ENCODE measurements at regions not wholly inside any gene's neighbourhood (a gene's known extent, or its start where the extent isn't known, plus 50 kb on each side); places are given as distances from the start of the nearest gene placed in this dataset.
A peak's percentile ranks its signal among the peaks of the same experiment; 100 is the strongest.

DNA sequence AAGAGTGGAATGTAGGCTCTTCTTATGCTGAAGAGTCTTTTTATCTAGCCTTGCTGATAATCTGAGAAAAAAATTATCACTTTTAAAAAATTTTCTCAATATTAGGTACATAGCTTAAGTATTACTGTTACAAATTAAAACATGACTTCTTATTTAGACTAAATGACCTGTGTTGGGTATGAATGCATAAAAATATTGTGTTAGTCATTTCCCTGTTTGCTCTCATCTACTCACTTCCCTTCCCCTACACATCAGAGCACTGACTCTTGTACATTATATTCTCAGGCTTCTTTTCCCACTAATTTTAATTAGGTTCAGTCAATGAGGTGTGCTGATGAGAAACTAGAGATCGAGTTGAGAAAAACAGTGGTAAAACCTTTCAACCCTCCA, 881.0 kb downstream of the PCDH18 start:
- no peak overlapping the region for H3K27ac Mint-ChIP-seq (ENCODE audit: unreplicated experiment)
- H3K27me3 Mint-ChIP-seq (ENCODE audit: unreplicated experiment): no peaks in the 10 kb centered on the region
- DNase-seq (ENCODE audit: extremely low spot score, unreplicated experiment): no peak
- H3K36me3 Mint-ChIP-seq (ENCODE audit: unreplicated experiment): no peaks in the 10 kb centered on the region
- TF ChIP-seq, protein P1, sequence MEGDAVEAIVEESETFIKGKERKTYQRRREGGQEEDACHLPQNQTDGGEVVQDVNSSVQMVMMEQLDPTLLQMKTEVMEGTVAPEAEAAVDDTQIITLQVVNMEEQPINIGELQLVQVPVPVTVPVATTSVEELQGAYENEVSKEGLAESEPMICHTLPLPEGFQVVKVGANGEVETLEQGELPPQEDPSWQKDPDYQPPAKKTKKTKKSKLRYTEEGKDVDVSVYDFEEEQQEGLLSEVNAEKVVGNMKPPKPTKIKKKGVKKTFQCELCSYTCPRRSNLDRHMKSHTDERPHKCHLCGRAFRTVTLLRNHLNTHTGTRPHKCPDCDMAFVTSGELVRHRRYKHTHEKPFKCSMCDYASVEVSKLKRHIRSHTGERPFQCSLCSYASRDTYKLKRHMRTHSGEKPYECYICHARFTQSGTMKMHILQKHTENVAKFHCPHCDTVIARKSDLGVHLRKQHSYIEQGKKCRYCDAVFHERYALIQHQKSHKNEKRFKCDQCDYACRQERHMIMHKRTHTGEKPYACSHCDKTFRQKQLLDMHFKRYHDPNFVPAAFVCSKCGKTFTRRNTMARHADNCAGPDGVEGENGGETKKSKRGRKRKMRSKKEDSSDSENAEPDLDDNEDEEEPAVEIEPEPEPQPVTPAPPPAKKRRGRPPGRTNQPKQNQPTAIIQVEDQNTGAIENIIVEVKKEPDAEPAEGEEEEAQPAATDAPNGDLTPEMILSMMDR (IDR thresholded peaks at IDR 0.05): no peak
- H3K4me1 Mint-ChIP-seq (ENCODE audit: unreplicated experiment): peaks cover 9% of the 10 kb centered on the region
- H3K9me3 Mint-ChIP-seq (ENCODE audit: unreplicated experiment): no peaks in the 10 kb centered on the region
- no peak overlapping the region for H3K4me3 Mint-ChIP-seq (ENCODE audit: unreplicated experiment)

DNA sequence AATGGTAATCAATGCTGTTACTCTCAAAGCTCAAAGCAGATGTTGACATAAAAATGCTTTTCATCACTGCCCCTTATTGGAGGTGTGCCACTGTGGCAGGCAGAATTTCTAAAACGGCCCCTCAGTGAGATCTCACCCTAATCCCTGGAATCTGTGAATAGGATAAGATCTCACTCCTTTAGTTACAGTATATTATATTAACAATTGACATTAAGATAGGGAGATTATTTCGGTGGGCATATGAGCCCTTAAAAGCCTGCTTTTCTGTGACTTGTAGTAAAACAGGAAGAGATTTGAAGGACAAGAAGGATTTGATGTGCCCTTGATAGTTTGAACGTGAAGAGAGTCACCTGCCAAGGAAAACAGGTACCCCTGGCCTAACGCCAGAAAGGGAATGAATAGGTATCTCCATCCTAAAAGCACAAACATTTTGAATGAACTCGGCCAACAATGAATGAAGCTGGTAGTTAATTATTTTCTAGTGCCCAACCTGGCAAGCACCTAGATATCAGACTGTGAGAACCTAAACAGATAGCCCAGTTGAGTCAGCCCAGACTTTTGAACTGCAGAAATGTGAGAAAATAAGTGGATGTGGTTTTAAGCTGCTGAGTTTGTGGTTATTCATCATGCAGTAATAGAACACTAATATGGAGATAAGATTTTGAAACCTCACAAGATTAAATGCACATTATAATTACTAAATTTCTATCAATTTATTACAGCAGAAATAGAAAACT, 881.6 kb downstream of the PCDH18 start:
- Mint-ChIP-seq H3K4me3 (ENCODE audit: unreplicated experiment) (no peak overlapping the region), H3K27me3 (ENCODE audit: unreplicated experiment) (no peaks in the 10 kb centered on the region), H3K36me3 (ENCODE audit: unreplicated experiment) (no peaks in the 10 kb centered on the region), H3K9me3 (ENCODE audit: unreplicated experiment) (no peaks in the 10 kb centered on the region), H3K4me1 (ENCODE audit: unreplicated experiment) (peaks cover 9% of the 10 kb centered on the region), H3K27ac (ENCODE audit: unreplicated experiment) (no peak overlapping the region)
- DNase-seq (ENCODE audit: extremely low spot score, unreplicated experiment): no peak
- TF ChIP-seq, protein P1 (IDR thresholded peaks at IDR 0.05): no peak

DNA sequence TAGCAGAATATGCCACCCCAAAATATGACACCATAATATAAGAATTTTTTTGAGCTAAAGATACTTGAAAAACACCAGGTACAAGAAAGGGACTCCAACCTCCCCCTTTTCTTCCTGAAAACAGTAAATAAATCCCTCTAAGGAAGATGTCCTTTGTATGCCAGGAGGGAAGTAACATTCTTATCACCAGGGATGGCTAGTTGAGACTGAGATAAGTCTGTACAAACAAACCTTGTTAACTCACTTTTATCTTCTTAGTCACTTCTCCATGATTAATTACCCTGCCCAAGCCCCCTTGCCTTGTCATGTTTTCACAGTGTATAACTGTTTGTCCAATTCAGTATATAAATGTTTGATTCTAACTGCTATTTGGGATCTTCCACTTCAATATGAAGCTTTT, 888.0 kb downstream of the PCDH18 start:
- H3K36me3 Mint-ChIP-seq (ENCODE audit: unreplicated experiment): no peaks in the 10 kb centered on the region
- TF ChIP-seq, protein P1 (IDR thresholded peaks at IDR 0.05): no peak
- H3K4me3 Mint-ChIP-seq (ENCODE audit: unreplicated experiment): no peak overlapping the region
- H3K9me3 Mint-ChIP-seq (ENCODE audit: unreplicated experiment): no peaks in the 10 kb centered on the region
- DNase-seq (ENCODE audit: extremely low spot score, unreplicated experiment): no peak
- no peaks in the 10 kb centered on the region for H3K4me1 Mint-ChIP-seq (ENCODE audit: unreplicated experiment)
- no peak overlapping the region for H3K27ac Mint-ChIP-seq (ENCODE audit: unreplicated experiment)
- H3K27me3 Mint-ChIP-seq (ENCODE audit: unreplicated experiment): no peaks in the 10 kb centered on the region

DNA sequence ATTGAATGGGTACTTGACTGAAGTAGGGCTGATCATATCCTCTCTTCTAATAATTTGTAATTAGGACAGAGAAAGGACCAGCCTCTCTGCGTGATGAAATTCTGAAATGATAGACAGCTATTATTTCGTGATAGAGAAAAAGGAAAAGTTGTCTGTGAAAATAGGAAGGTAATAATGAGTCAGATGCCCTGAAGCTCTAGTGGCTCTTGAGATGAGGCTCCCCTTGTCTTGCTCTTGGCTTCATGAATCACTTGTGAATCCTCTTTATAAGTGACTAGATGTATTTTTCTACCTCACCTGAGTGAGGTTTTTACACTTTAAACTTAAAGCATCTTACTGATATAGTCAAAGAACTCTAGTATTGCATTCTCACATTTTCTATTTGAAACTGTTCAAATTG, 888.9 kb downstream of the PCDH18 start:
- TF ChIP-seq, protein P1 (IDR thresholded peaks at IDR 0.05): no peak
- Mint-ChIP-seq H3K4me3 (ENCODE audit: unreplicated experiment) (no peak overlapping the region), H3K27ac (ENCODE audit: unreplicated experiment) (no peak overlapping the region)

DNA sequence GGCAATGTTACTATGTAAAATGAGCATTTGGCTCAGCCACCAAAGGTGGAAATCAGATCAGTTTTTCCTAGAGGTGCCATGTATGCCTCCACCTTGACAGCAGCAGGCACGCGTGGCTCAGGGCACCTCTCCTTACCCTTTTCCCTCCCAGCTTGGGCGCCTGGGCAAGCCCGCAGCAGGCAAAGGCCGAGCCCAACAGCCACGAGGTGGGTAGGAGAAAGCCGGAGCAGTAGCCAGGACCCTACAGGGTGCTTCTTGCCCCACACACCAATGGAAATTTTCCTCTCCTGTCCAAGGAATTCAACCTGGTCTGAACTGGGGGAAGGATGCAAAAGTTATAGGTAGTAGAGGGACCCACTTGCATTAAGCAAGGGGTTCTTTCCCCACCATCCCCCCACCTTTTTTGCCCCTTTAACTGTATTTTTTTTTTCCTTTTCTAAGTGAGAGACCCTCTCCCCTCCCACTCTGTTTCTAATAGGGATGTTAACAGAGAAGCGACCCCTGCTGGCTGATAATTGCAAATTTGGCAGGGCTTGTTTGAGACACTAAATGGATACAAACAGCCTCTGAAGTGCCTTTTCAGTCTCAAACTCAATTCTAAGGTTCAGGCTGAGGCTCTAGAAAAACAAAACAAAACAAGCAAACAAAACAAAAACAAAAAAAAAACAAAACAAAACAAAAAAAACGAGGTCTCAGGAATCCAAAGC, 895.1 kb downstream of the PCDH18 start:
- no peak for DNase-seq (ENCODE audit: extremely low spot score, unreplicated experiment)
- Mint-ChIP-seq H3K9me3 (ENCODE audit: unreplicated experiment) (no peaks in the 10 kb centered on the region), H3K36me3 (ENCODE audit: unreplicated experiment) (no peaks in the 10 kb centered on the region), H3K4me1 (ENCODE audit: unreplicated experiment) (no peaks in the 10 kb centered on the region), H3K4me3 (ENCODE audit: unreplicated experiment) (no peak overlapping the region), H3K27me3 (ENCODE audit: unreplicated experiment) (no peaks in the 10 kb centered on the region), H3K27ac (ENCODE audit: unreplicated experiment) (no peak overlapping the region)
- TF ChIP-seq, protein P1 (IDR thresholded peaks at IDR 0.05): peak; percentile 54

More for the DNA sequence above, 888.9 kb downstream of the PCDH18 start:
- H3K4me1 Mint-ChIP-seq (ENCODE audit: unreplicated experiment): no peaks in the 10 kb centered on the region
- no peaks in the 10 kb centered on the region for H3K36me3 Mint-ChIP-seq (ENCODE audit: unreplicated experiment)
- no peaks in the 10 kb centered on the region for H3K9me3 Mint-ChIP-seq (ENCODE audit: unreplicated experiment)
- DNase-seq (ENCODE audit: extremely low spot score, unreplicated experiment): no peak
- H3K27me3 Mint-ChIP-seq (ENCODE audit: unreplicated experiment): no peaks in the 10 kb centered on the region
